ENCODE measurements at regions not wholly inside any gene's neighbourhood (a gene's known extent, or its start where the extent isn't known, plus 50 kb on each side); places are given as distances from the start of the nearest gene placed in this dataset.
A peak's percentile ranks its signal among the peaks of the same experiment; 100 is the strongest.

DNA sequence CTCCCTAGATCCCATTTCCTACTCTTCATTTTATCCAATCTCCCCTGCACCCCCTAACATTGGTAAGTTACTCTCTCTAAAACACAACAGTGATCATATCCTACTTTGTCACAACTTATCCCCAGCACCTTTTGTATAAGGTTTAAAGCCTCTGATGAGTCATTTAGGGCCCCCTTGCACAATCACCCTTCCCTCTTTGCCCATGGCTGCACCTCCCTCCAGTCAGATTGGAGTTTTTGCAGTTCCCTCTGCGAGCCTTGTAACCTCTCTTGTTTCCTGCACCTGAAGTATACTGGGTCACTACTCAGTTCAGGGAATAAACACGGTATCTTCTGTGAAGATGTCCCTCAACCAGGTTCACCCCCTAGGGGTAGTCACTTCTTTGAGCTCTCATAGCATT lies 55.9 kb upstream of the ADRB1 start:
- in situ Hi-C loops (cut with HindIII; ENCODE audit: extremely low pct_ligation_motif_present, low pct_unique_long_range_greater_than_20kb) (no loop called here), intact Hi-C loops (cut with micrococcal nuclease; ENCODE audit: unreplicated experiment) (no loop called here)
- FAIRE-seq, result no peak
- no peak for DNase-seq (ENCODE audit: low spot score)
- Histone ChIP-seq H3K79me2 (ENCODE audit: insufficient read depth, low read length) (no peaks in the 10 kb centered on the region), H4K20me1 (ENCODE audit: insufficient read depth, low read length) (no peaks in the 10 kb centered on the region), H3K4me3 (replicated peaks in 1 of 3; ENCODE audit: insufficient read depth in 1 of 3, low read depth in 2 of 3, low read length in 3 of 3) (no peak overlapping the region), H3K27ac (ENCODE audit: extremely low read length, insufficient read depth, low read length) (no peak overlapping the region), H3K27me3 (ENCODE audit: control insufficient read depth in 1 of 2, insufficient read depth in 2 of 2, low read length in 2 of 2) (peaks cover 0 to 11% of the 10 kb centered on the region in 2 experiments; a peak in 1 of 5 replicates), H2AFZ (ENCODE audit: low read length) (no peak overlapping the region), H3K36me3 (replicated peaks in 1 of 2; ENCODE audit: control insufficient read depth in 1 of 2, insufficient read depth in 2 of 2, low read length in 2 of 2) (no peaks in the 10 kb centered on the region), H3K9ac (ENCODE audit: insufficient read depth, low read depth, low read length) (no peak overlapping the region), H3K4me1 (ENCODE audit: insufficient read depth, low read length) (no peaks in the 10 kb centered on the region), H3K9me3 (ENCODE audit: low read length) (no peaks in the 10 kb centered on the region), H3K4me2 (ENCODE audit: low read depth, low read length) (no peak overlapping the region)
- ChIA-PET POLR2A (no interaction called here), CTCF (ENCODE audit: low intra/inter-chr PET ratio, low total read pairs) (no interaction called here)
- BruUV-seq (replicated peaks), result no TSS peak
- no peak for ATAC-seq
- TF ChIP-seq TBX3 (IDR thresholded peaks at IDR 0.05; ENCODE audit: borderline replicate concordance) (no peak), NR2C2 (CRISPR knock-in tag; IDR thresholded peaks at IDR 0.05; ENCODE audit: borderline replicate concordance) (no peak), KLF15 (CRISPR knock-in tag; IDR thresholded peaks at IDR 0.05; ENCODE audit: borderline replicate concordance) (no peak), FOSL2 (CRISPR knock-in tag; IDR thresholded peaks at IDR 0.05) (0 out of 2 replicates have a peak, but pooled peaks have one; percentile 11), CHD4 (IDR thresholded peaks at IDR 0.05; ENCODE audit: borderline replicate concordance, low read length) (no peak), WIZ (CRISPR knock-in tag; IDR thresholded peaks at IDR 0.05) (no peak), MZF1 (CRISPR knock-in tag; IDR thresholded peaks at IDR 0.05; ENCODE audit: borderline replicate concordance) (no peak), HOXA7 (CRISPR knock-in tag; IDR thresholded peaks at IDR 0.05) (no peak), KLF11 (CRISPR knock-in tag; IDR thresholded peaks at IDR 0.05) (no peak), ZNF547 (CRISPR knock-in tag; IDR thresholded peaks at IDR 0.05) (no peak), ZNF251 (CRISPR knock-in tag; IDR thresholded peaks at IDR 0.05) (no peak), CEBPB (IDR thresholded peaks at IDR 0.05; ENCODE audit: borderline replicate concordance, low read depth, low read length) (peak; percentile 41; the same call in 1 of the 2 replicates), HNRNPH1 (optimal IDR thresholded peaks at IDR 0.05; ENCODE audit: low read depth, low read length) (no peak)
- TF ChIP-seq, protein P1, sequence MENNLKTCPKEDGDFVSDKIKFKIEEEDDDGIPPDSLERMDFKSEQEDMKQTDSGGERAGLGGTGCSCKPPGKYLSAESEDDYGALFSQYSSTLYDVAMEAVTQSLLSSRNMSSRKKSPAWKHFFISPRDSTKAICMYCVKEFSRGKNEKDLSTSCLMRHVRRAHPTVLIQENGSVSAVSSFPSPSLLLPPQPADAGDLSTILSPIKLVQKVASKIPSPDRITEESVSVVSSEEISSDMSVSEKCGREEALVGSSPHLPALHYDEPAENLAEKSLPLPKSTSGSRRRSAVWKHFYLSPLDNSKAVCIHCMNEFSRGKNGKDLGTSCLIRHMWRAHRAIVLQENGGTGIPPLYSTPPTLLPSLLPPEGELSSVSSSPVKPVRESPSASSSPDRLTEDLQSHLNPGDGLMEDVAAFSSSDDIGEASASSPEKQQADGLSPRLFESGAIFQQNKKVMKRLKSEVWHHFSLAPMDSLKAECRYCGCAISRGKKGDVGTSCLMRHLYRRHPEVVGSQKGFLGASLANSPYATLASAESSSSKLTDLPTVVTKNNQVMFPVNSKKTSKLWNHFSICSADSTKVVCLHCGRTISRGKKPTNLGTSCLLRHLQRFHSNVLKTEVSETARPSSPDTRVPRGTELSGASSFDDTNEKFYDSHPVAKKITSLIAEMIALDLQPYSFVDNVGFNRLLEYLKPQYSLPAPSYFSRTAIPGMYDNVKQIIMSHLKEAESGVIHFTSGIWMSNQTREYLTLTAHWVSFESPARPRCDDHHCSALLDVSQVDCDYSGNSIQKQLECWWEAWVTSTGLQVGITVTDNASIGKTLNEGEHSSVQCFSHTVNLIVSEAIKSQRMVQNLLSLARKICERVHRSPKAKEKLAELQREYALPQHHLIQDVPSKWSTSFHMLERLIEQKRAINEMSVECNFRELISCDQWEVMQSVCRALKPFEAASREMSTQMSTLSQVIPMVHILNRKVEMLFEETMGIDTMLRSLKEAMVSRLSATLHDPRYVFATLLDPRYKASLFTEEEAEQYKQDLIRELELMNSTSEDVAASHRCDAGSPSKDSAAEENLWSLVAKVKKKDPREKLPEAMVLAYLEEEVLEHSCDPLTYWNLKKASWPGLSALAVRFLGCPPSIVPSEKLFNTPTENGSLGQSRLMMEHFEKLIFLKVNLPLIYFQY (CRISPR knock-in tag; IDR thresholded peaks at IDR 0.05; ENCODE audit: borderline replicate concordance), result no peak
- TF ChIP-seq, protein P2, sequence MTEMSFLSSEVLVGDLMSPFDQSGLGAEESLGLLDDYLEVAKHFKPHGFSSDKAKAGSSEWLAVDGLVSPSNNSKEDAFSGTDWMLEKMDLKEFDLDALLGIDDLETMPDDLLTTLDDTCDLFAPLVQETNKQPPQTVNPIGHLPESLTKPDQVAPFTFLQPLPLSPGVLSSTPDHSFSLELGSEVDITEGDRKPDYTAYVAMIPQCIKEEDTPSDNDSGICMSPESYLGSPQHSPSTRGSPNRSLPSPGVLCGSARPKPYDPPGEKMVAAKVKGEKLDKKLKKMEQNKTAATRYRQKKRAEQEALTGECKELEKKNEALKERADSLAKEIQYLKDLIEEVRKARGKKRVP (CRISPR knock-in tag; IDR thresholded peaks at IDR 0.05), result no peak
- TF ChIP-seq, protein P3, sequence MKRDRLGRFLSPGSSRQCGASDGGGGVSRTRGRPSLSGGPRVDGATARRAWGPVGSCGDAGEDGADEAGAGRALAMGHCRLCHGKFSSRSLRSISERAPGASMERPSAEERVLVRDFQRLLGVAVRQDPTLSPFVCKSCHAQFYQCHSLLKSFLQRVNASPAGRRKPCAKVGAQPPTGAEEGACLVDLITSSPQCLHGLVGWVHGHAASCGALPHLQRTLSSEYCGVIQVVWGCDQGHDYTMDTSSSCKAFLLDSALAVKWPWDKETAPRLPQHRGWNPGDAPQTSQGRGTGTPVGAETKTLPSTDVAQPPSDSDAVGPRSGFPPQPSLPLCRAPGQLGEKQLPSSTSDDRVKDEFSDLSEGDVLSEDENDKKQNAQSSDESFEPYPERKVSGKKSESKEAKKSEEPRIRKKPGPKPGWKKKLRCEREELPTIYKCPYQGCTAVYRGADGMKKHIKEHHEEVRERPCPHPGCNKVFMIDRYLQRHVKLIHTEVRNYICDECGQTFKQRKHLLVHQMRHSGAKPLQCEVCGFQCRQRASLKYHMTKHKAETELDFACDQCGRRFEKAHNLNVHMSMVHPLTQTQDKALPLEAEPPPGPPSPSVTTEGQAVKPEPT (CRISPR knock-in tag; IDR thresholded peaks at IDR 0.05; ENCODE audit: low read depth), result no peak
- 32% methylated on average over 2 of the region's 2 CpGs for WGBS (ENCODE audit: low lambda C conversion rate)
